Endodermal cell (in vitro differentiated cells): ENCODE measurements at regions not wholly inside any gene's neighbourhood (a gene's known extent, or its start where the extent isn't known, plus 50 kb on each side); places are given as distances from the start of the nearest gene placed in this dataset.

Experiments
- DNase-seq: peaks from one replicate; pipeline ENCODE4 v3.0.0-alpha.2; 2017
- H3K27ac ChIP-seq: 2 replicates; pipeline ENCODE4 v1.5.1; 2013; ENCODE audit warnings: mild to moderate bottlenecking, low read depth, low read length, moderate library complexity
- H3K27me3 ChIP-seq: 2 replicates; pipeline ENCODE4 v1.6.1; 2013; ENCODE audit warnings: mild to moderate bottlenecking, low read length, moderate library complexity; ENCODE audit not compliant: insufficient read depth, control insufficient read depth, poor library complexity, severe bottlenecking
- H3K36me3 ChIP-seq: 2 replicates; pipeline ENCODE4 v1.7.0; 2013; ENCODE audit warnings: mild to moderate bottlenecking, low read length, moderate library complexity; ENCODE audit not compliant: control insufficient read depth, insufficient read depth
- H3K4me1 ChIP-seq: one replicate; pipeline ENCODE4 v1.7.0; 2013; ENCODE audit warnings: low read length; ENCODE audit not compliant: control insufficient read depth, insufficient read depth
- H3K4me3 ChIP-seq: 2 replicates; pipeline ENCODE4 v1.5.1; 2013; ENCODE audit warnings: mild to moderate bottlenecking, low read length, moderate library complexity
- H3K9ac ChIP-seq: 2 replicates; pipeline ENCODE4 v1.6.1; 2013; ENCODE audit warnings: mild to moderate bottlenecking, low read length, moderate library complexity; ENCODE audit not compliant: poor library complexity, severe bottlenecking; ENCODE audit errors: extremely low read depth
- H3K9me3 ChIP-seq: 2 replicates; pipeline ENCODE4 v1.6.1; 2013; ENCODE audit warnings: mild to moderate bottlenecking, low read length, moderate library complexity; ENCODE audit not compliant: control insufficient read depth
- H3K27ac Mint-ChIP-seq: 2 replicates; pipeline ENCODE4 v1.8.0; 2020; ENCODE audit warnings: mixed read lengths
- H3K27me3 Mint-ChIP-seq: 2 replicates; pipeline ENCODE4 v1.8.0; 2021; ENCODE audit warnings: mild to moderate bottlenecking, mixed read lengths; ENCODE audit not compliant: insufficient read depth
- H3K36me3 Mint-ChIP-seq: 2 replicates; pipeline ENCODE4 v1.8.0; 2020; ENCODE audit warnings: low read depth, mixed read lengths
- H3K4me1 Mint-ChIP-seq: 2 replicates; pipeline ENCODE4 v1.8.0; 2020; ENCODE audit warnings: mixed read lengths
- H3K4me3 Mint-ChIP-seq: 2 replicates; pipeline ENCODE4 v1.8.0; 2020; ENCODE audit warnings: mild to moderate bottlenecking, moderate library complexity, mixed read lengths
- H3K9me3 Mint-ChIP-seq: 2 replicates; pipeline ENCODE4 v1.8.0; 2020; ENCODE audit warnings: mild to moderate bottlenecking, mixed read lengths
- WGBS, 2 experiments: methylation state at CpG; one replicate each; pipeline versions ENCODE4 v1.1.5 to v1.1.7; 2013; ENCODE audit warnings: missing lambda C conversion rate in 2 of 2, mixed read lengths in 1 of 2; ENCODE audit not compliant: insufficient coverage in 1 of 2, insufficient read length in 1 of 2; 5-methylcytosine and 5-hydroxymethylcytosine counted together
- TF ChIP-seq, protein P1 (sequence below): fragments of 200-600 bp; sonication (generic); conservative IDR thresholded peaks from 2 replicates; pipeline ENCODE4 v1.5.0; 2021; ENCODE audit warnings: antibody characterized with exemption, mild to moderate bottlenecking

- Mint-ChIP-seq H3K9me3 (peaks cover 24% of the 10 kb centered on the region), H3K4me1 (peaks cover 25% of the 10 kb centered on the region), H3K36me3 (peaks cover 2% of the 10 kb centered on the region), H3K4me3 (no peak overlapping the region), H3K27me3 (peaks cover 92% of the 10 kb centered on the region), H3K27ac (no peak overlapping the region)
- no peak for DNase-seq
- Histone ChIP-seq H3K4me3 (no peak overlapping the region), H3K27me3 (no peaks in the 10 kb centered on the region), H3K27ac (no peak overlapping the region), H3K4me1 (peaks cover 3% of the 10 kb centered on the region), H3K9ac (no peak overlapping the region), H3K36me3 (no peaks in the 10 kb centered on the region), H3K9me3 (peaks cover 15% of the 10 kb centered on the region)
- TF ChIP-seq, protein P1, sequence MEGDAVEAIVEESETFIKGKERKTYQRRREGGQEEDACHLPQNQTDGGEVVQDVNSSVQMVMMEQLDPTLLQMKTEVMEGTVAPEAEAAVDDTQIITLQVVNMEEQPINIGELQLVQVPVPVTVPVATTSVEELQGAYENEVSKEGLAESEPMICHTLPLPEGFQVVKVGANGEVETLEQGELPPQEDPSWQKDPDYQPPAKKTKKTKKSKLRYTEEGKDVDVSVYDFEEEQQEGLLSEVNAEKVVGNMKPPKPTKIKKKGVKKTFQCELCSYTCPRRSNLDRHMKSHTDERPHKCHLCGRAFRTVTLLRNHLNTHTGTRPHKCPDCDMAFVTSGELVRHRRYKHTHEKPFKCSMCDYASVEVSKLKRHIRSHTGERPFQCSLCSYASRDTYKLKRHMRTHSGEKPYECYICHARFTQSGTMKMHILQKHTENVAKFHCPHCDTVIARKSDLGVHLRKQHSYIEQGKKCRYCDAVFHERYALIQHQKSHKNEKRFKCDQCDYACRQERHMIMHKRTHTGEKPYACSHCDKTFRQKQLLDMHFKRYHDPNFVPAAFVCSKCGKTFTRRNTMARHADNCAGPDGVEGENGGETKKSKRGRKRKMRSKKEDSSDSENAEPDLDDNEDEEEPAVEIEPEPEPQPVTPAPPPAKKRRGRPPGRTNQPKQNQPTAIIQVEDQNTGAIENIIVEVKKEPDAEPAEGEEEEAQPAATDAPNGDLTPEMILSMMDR = no peak
Measured at GRCh38 chr6:91293395-91293794, 706.5 kb upstream of the MAP3K7 start.

DNA sequence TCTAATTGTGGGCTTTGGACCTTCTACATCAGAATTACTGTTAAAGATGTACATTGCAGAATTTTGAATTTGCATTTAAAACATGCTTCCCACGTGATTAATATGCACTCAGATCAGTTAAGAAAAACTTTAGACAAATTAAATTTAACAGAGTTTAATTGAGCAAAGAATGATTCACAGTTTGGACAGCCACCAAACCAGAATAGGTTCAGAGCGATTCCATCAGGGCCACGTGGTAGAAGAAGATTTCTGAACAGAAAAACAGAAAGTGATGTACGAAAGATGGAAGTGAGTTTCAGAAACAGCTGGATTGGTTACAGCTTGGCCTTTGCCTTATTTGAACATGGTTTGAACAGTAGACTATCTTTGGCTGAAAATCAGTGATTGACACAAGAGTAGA is 704.2 kb upstream of the MAP3K7 start:
- no peak overlapping the region for H3K9ac ChIP-seq
- no peak overlapping the region for H3K27ac ChIP-seq
- no peak overlapping the region for H3K4me3 Mint-ChIP-seq
- peaks cover 91% of the 10 kb centered on the region for H3K27me3 Mint-ChIP-seq
- peaks cover under 1% of the 10 kb centered on the region for H3K9me3 Mint-ChIP-seq
- no peaks in the 10 kb centered on the region for H3K36me3 ChIP-seq
- peaks cover 19% of the 10 kb centered on the region for H3K4me1 Mint-ChIP-seq
- H3K4me3 ChIP-seq = no peak overlapping the region
- H3K27me3 ChIP-seq = no peaks in the 10 kb centered on the region
- 45 to 63% methylated on average over 3 to 4 of the region's 4 CpGs for WGBS, 2 experiments
- H3K9me3 ChIP-seq = no peaks in the 10 kb centered on the region
- H3K27ac Mint-ChIP-seq = no peak overlapping the region
- peaks cover 3% of the 10 kb centered on the region for H3K4me1 ChIP-seq
- TF ChIP-seq, protein P1 = no peak
- no peaks in the 10 kb centered on the region for H3K36me3 Mint-ChIP-seq
- DNase-seq = no peak

- DNase-seq = no peak
- H3K27me3 Mint-ChIP-seq = peaks cover 92% of the 10 kb centered on the region
- Histone ChIP-seq H3K9ac (no peak overlapping the region), H3K4me1 (peaks cover 3% of the 10 kb centered on the region), H3K9me3 (no peaks in the 10 kb centered on the region), H3K36me3 (no peaks in the 10 kb centered on the region), H3K27ac (no peak overlapping the region), H3K4me3 (no peak overlapping the region), H3K27me3 (no peaks in the 10 kb centered on the region)
- H3K4me1 Mint-ChIP-seq = peaks cover 13% of the 10 kb centered on the region
- WGBS, 2 experiments = 86 to 94% methylated on average over 1 to 2 of the region's 2 CpGs
- TF ChIP-seq, protein P1 = no peak
- no peaks in the 10 kb centered on the region for H3K36me3 Mint-ChIP-seq
- H3K9me3 Mint-ChIP-seq = no peaks in the 10 kb centered on the region
- no peak overlapping the region for H3K27ac Mint-ChIP-seq
- H3K4me3 Mint-ChIP-seq = no peak overlapping the region
Measured at GRCh38 chr6:91288741-91289140, 701.9 kb upstream of the MAP3K7 start.
